ENCODE measurements at regions not wholly inside any gene's neighbourhood (a gene's known extent, or its start where the extent isn't known, plus 50 kb on each side); places are given as distances from the start of the nearest gene placed in this dataset.

DNA sequence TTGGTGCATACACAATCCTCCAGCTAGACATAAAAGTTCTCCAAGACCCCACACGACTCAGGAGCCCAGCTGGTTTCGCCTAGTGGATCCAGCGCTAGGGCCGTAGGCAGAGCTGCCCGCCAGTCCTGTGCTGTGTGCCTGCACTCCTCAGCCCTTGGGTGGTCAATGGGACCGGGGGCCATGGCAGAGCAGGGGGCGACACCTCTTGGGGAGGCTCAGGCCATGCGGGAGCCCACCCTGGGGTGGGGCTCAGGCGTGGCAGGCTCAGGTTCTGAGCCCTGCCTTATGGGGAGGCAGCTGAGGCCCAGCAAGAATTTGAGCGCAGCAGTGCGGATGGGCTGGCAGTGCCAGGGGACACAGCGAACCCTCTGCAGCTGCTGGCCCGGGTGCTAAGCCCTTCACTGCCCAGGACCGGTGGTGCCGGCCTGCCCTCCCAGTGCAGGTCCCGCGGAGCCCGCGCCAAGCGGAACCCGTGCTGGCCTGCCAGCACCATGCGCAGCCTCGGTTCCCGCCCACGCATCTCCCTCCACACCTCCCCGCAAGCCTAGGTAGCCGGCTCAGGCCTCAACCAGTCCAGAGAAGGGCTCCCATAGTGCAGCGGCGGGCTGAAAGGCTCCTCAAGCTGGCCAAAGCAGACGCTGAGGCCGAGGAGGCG is 1566.6 kb upstream of the SLC39A10 start:
- no peaks in the 10 kb centered on the region for H3K27me3 ChIP-seq (ENCODE audit: low read depth, low read length)
- no peaks in the 10 kb centered on the region for H3K9me3 ChIP-seq (ENCODE audit: insufficient read depth, low read length)
- no peak overlapping the region for H3K27ac ChIP-seq (ENCODE audit: low read length)
- no peaks in the 10 kb centered on the region for H3K36me3 ChIP-seq (replicated peaks; ENCODE audit: low read depth, low read length)
- no peak overlapping the region for H3K9ac ChIP-seq (ENCODE audit: low read length)
- H2AFZ ChIP-seq (ENCODE audit: low read depth, low read length): no peak overlapping the region
- TF ChIP-seq, protein P1, sequence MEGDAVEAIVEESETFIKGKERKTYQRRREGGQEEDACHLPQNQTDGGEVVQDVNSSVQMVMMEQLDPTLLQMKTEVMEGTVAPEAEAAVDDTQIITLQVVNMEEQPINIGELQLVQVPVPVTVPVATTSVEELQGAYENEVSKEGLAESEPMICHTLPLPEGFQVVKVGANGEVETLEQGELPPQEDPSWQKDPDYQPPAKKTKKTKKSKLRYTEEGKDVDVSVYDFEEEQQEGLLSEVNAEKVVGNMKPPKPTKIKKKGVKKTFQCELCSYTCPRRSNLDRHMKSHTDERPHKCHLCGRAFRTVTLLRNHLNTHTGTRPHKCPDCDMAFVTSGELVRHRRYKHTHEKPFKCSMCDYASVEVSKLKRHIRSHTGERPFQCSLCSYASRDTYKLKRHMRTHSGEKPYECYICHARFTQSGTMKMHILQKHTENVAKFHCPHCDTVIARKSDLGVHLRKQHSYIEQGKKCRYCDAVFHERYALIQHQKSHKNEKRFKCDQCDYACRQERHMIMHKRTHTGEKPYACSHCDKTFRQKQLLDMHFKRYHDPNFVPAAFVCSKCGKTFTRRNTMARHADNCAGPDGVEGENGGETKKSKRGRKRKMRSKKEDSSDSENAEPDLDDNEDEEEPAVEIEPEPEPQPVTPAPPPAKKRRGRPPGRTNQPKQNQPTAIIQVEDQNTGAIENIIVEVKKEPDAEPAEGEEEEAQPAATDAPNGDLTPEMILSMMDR (IDR thresholded peaks at IDR 0.05; ENCODE audit: low read depth, low read length): no peak
- TF ChIP-seq EZH2phosphoT487 (IDR thresholded peaks at IDR 0.05; ENCODE audit: low read depth): no peak
- no peak overlapping the region for H3K4me2 ChIP-seq (ENCODE audit: low read length)
- no peaks in the 10 kb centered on the region for H3K79me2 ChIP-seq (ENCODE audit: low read length)
- H4K20me1 ChIP-seq (ENCODE audit: insufficient read depth, low read length): no peaks in the 10 kb centered on the region
- H3K4me3 ChIP-seq (ENCODE audit: low read length): no peak overlapping the region
- no peaks in the 10 kb centered on the region for H3K4me1 ChIP-seq (ENCODE audit: low read length)

DNA sequence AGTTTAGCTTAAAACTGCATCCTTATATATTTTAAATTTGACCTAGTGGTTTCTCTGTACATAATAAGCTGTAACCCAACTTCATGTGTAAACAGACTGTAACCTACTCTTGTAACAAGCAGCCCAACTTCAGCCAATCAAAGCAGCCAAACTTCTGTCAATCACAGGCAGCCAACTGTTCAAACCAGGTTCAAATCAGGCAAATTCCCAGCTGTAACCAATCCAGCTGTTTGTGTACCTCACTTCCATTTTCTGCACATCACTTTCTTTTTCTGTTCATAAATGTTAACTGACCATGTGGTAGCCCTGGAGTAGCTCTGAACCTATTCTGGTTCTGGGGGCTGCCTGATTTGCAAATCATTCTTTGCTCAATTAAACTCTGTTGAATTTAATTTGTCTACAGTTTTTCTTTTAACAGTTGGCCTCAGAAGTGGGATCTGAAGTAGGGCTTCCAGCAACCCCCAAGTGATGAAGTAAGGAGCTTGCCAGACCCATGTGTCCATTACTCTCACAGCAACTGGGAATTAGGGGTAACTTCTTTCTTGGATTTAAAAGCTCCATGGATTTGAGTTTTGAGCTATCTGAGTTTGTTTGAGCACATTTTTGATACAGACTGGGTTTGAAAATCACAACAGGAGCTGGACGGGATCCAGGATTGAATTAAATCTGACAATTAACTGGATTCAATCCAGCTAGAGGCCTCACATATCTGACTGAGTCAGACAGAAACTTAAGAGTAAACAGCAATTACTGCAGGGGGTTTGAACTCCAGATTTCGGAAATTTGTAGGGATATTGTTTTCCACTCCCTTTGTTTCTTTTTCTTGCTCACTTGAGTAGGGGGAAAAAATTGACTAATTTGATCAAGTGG is 1569.7 kb upstream of the SLC39A10 start:
- Histone ChIP-seq H3K27me3 (ENCODE audit: low read depth, low read length) (no peaks in the 10 kb centered on the region), H3K79me2 (ENCODE audit: low read length) (no peaks in the 10 kb centered on the region), H3K27ac (ENCODE audit: low read length) (no peak overlapping the region), H2AFZ (ENCODE audit: low read depth, low read length) (no peak overlapping the region), H3K9ac (ENCODE audit: low read length) (no peak overlapping the region), H3K4me1 (ENCODE audit: low read length) (no peaks in the 10 kb centered on the region), H3K9me3 (ENCODE audit: insufficient read depth, low read length) (peaks cover 3% of the 10 kb centered on the region; the same call in 1 of the 2 replicates), H3K36me3 (replicated peaks; ENCODE audit: low read depth, low read length) (no peaks in the 10 kb centered on the region), H3K4me3 (ENCODE audit: low read length) (no peak overlapping the region), H3K4me2 (ENCODE audit: low read length) (no peak overlapping the region), H4K20me1 (ENCODE audit: insufficient read depth, low read length) (no peaks in the 10 kb centered on the region)
- TF ChIP-seq, protein P1 (IDR thresholded peaks at IDR 0.05; ENCODE audit: low read depth, low read length): no peak
- TF ChIP-seq EZH2phosphoT487 (IDR thresholded peaks at IDR 0.05; ENCODE audit: low read depth): no peak

DNA sequence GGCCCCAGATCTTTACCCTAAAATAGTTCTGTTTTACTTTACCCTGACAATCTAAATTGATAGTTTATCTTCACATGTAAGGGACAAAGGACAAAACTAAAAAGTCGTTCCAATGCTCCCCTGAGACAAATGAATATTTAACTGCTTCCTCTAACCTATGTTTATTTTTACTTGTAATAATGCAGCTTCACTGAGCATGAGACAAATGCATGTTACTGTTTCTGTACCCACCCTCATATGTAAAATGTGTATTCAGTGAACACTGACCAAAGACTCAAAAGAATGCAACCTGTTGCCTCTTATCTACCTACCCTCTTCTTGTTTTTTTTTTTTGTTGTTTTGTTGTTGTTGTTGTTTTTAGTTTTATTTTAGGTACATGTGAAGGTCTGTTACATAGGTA is 1570.9 kb upstream of the SLC39A10 start:
- Histone ChIP-seq H3K4me3 (ENCODE audit: low read length) (no peak overlapping the region), H3K9me3 (ENCODE audit: insufficient read depth, low read length) (peaks cover 3% of the 10 kb centered on the region; the same call in 1 of the 2 replicates), H4K20me1 (ENCODE audit: insufficient read depth, low read length) (no peaks in the 10 kb centered on the region), H3K27me3 (ENCODE audit: low read depth, low read length) (no peaks in the 10 kb centered on the region), H3K36me3 (replicated peaks; ENCODE audit: low read depth, low read length) (no peaks in the 10 kb centered on the region), H3K9ac (ENCODE audit: low read length) (no peak overlapping the region), H3K4me1 (ENCODE audit: low read length) (no peaks in the 10 kb centered on the region), H3K79me2 (ENCODE audit: low read length) (no peaks in the 10 kb centered on the region), H3K27ac (ENCODE audit: low read length) (no peak overlapping the region), H2AFZ (ENCODE audit: low read depth, low read length) (no peak overlapping the region), H3K4me2 (ENCODE audit: low read length) (no peak overlapping the region)
- TF ChIP-seq, protein P1 (IDR thresholded peaks at IDR 0.05; ENCODE audit: low read depth, low read length): no peak
- TF ChIP-seq EZH2phosphoT487 (IDR thresholded peaks at IDR 0.05; ENCODE audit: low read depth): no peak

DNA sequence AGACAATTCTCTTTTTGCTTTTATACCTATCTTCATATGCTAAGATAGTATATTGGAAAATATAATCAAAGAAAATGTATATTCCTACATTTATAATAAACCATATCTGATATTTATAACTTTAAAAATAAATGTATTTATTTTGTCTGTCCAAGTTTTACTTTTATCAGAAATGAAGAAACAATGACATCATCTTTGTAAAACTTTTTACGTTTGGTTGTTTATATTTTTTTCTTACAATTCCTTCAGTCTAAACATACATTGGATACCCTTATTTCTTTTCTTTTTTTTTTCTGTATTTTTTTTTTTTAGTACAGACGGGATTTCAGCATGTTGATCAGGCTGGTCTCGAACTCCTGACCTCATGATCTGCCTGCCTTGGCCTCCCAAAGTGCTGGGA is 1577.0 kb upstream of the SLC39A10 start:
- H2AFZ ChIP-seq (ENCODE audit: low read depth, low read length): no peak overlapping the region
- no peaks in the 10 kb centered on the region for H3K79me2 ChIP-seq (ENCODE audit: low read length)
- no peak overlapping the region for H3K4me2 ChIP-seq (ENCODE audit: low read length)
- no peaks in the 10 kb centered on the region for H3K36me3 ChIP-seq (replicated peaks; ENCODE audit: low read depth, low read length)
- no peak overlapping the region for H3K27ac ChIP-seq (ENCODE audit: low read length)
- H4K20me1 ChIP-seq (ENCODE audit: insufficient read depth, low read length): no peaks in the 10 kb centered on the region
- H3K4me1 ChIP-seq (ENCODE audit: low read length): no peaks in the 10 kb centered on the region
- no peaks in the 10 kb centered on the region for H3K27me3 ChIP-seq (ENCODE audit: low read depth, low read length)
- TF ChIP-seq EZH2phosphoT487 (IDR thresholded peaks at IDR 0.05; ENCODE audit: low read depth): no peak
- TF ChIP-seq, protein P1 (IDR thresholded peaks at IDR 0.05; ENCODE audit: low read depth, low read length): no peak
- peaks cover 3% of the 10 kb centered on the region; the same call in 1 of the 2 replicates for H3K9me3 ChIP-seq (ENCODE audit: insufficient read depth, low read length)
- H3K4me3 ChIP-seq (ENCODE audit: low read length): no peak overlapping the region
- H3K9ac ChIP-seq (ENCODE audit: low read length): no peak overlapping the region
